ENCODE measurements at regions not wholly inside any gene's neighbourhood (a gene's known extent, or its start where the extent isn't known, plus 50 kb on each side); places are given as distances from the start of the nearest gene placed in this dataset.

DNA sequence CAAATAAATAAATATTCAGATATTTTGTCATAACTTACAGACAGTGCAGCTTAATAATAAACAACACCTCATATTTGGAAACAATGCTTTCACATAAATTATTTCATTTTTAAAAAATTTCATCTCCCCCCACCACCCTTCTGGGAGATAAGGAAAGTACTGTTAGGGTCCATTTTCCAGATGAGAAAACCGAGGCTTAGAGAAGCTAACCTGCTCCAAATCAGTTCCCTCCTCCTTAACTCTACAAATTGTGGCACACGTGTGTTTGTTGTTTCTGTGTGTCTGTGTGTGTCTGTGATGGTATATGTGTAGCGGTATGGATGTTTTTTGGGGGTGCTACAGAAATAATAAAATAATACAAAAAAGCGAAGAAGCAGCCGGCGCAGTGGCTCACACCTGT, 54.2 kb upstream of the NAA20 start:
- no peaks in the 10 kb centered on the region for H3K79me2 ChIP-seq (replicated peaks; ENCODE audit: insufficient read depth)
- H3K4me3 Mint-ChIP-seq = no peak overlapping the region
- ATAC-seq (no peak), DNase-seq (ENCODE audit: low spot score) (no peak)
- H3K27me3 ChIP-seq (ENCODE audit: insufficient read depth) = no peaks in the 10 kb centered on the region
- H3K27me3 Mint-ChIP-seq (ENCODE audit: insufficient read depth, low read depth, poor library complexity) = peaks cover 3% of the 10 kb centered on the region
- H3K36me3 ChIP-seq (ENCODE audit: insufficient read depth) = no peaks in the 10 kb centered on the region
- no peak overlapping the region for H3K27ac ChIP-seq (ENCODE audit: low read depth)
- H3F3A ChIP-seq (replicated peaks; ENCODE audit: low read depth) = no peaks in the 10 kb centered on the region
- no peaks in the 10 kb centered on the region for H4K20me1 ChIP-seq (replicated peaks; ENCODE audit: insufficient read depth)
- H3K27ac Mint-ChIP-seq = no peak overlapping the region
- H3K36me3 Mint-ChIP-seq (ENCODE audit: low read depth) = no peaks in the 10 kb centered on the region
- no peak overlapping the region for H3K4me3 ChIP-seq
- TF ChIP-seq, protein P1, sequence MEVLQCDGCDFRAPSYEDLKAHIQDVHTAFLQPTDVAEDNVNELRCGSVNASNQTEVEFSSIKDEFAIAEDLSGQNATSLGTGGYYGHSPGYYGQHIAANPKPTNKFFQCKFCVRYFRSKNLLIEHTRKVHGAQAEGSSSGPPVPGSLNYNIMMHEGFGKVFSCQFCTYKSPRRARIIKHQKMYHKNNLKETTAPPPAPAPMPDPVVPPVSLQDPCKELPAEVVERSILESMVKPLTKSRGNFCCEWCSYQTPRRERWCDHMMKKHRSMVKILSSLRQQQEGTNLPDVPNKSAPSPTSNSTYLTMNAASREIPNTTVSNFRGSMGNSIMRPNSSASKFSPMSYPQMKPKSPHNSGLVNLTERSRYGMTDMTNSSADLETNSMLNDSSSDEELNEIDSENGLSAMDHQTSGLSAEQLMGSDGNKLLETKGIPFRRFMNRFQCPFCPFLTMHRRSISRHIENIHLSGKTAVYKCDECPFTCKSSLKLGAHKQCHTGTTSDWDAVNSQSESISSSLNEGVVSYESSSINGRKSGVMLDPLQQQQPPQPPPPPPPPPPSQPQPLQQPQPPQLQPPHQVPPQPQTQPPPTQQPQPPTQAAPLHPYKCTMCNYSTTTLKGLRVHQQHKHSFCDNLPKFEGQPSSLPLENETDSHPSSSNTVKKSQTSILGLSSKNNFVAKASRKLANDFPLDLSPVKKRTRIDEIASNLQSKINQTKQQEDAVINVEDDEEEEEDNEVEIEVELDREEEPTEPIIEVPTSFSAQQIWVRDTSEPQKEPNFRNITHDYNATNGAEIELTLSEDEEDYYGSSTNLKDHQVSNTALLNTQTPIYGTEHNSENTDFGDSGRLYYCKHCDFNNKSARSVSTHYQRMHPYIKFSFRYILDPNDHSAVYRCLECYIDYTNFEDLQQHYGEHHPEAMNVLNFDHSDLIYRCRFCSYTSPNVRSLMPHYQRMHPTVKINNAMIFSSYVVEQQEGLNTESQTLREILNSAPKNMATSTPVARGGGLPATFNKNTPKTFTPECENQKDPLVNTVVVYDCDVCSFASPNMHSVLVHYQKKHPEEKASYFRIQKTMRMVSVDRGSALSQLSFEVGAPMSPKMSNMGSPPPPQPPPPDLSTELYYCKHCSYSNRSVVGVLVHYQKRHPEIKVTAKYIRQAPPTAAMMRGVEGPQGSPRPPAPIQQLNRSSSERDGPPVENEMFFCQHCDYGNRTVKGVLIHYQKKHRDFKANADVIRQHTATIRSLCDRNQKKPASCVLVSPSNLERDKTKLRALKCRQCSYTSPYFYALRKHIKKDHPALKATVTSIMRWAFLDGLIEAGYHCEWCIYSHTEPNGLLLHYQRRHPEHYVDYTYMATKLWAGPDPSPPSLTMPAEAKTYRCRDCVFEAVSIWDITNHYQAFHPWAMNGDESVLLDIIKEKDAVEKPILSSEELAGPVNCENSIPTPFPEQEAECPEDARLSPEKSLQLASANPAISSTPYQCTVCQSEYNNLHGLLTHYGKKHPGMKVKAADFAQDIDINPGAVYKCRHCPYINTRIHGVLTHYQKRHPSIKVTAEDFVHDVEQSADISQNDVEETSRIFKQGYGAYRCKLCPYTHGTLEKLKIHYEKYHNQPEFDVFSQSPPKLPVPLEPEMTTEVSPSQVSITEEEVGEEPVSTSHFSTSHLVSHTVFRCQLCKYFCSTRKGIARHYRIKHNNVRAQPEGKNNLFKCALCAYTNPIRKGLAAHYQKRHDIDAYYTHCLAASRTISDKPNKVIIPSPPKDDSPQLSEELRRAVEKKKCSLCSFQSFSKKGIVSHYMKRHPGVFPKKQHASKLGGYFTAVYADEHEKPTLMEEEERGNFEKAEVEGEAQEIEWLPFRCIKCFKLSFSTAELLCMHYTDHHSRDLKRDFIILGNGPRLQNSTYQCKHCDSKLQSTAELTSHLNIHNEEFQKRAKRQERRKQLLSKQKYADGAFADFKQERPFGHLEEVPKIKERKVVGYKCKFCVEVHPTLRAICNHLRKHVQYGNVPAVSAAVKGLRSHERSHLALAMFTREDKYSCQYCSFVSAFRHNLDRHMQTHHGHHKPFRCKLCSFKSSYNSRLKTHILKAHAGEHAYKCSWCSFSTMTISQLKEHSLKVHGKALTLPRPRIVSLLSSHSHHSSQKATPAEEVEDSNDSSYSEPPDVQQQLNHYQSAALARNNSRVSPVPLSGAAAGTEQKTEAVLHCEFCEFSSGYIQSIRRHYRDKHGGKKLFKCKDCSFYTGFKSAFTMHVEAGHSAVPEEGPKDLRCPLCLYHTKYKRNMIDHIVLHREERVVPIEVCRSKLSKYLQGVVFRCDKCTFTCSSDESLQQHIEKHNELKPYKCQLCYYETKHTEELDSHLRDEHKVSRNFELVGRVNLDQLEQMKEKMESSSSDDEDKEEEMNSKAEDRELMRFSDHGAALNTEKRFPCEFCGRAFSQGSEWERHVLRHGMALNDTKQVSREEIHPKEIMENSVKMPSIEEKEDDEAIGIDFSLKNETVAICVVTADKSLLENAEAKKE (CRISPR knock-in tag; IDR thresholded peaks at IDR 0.05) = no peak
- TF ChIP-seq, protein P2, sequence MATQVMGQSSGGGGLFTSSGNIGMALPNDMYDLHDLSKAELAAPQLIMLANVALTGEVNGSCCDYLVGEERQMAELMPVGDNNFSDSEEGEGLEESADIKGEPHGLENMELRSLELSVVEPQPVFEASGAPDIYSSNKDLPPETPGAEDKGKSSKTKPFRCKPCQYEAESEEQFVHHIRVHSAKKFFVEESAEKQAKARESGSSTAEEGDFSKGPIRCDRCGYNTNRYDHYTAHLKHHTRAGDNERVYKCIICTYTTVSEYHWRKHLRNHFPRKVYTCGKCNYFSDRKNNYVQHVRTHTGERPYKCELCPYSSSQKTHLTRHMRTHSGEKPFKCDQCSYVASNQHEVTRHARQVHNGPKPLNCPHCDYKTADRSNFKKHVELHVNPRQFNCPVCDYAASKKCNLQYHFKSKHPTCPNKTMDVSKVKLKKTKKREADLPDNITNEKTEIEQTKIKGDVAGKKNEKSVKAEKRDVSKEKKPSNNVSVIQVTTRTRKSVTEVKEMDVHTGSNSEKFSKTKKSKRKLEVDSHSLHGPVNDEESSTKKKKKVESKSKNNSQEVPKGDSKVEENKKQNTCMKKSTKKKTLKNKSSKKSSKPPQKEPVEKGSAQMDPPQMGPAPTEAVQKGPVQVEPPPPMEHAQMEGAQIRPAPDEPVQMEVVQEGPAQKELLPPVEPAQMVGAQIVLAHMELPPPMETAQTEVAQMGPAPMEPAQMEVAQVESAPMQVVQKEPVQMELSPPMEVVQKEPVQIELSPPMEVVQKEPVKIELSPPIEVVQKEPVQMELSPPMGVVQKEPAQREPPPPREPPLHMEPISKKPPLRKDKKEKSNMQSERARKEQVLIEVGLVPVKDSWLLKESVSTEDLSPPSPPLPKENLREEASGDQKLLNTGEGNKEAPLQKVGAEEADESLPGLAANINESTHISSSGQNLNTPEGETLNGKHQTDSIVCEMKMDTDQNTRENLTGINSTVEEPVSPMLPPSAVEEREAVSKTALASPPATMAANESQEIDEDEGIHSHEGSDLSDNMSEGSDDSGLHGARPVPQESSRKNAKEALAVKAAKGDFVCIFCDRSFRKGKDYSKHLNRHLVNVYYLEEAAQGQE (IDR thresholded peaks at IDR 0.05; ENCODE audit: unreplicated experiment) = no peak
- TF ChIP-seq ZNF331 (CRISPR knock-in tag; IDR thresholded peaks at IDR 0.05; ENCODE audit: low read depth) (no peak), POLR2AphosphoS5 (IDR thresholded peaks at IDR 0.05; ENCODE audit: low read depth) (no peak), EZH2 (IDR thresholded peaks at IDR 0.05; ENCODE audit: low read depth, unreplicated experiment) (no peak), ETS1 (IDR thresholded peaks at IDR 0.05) (no peak), STAT1 (IDR thresholded peaks at IDR 0.05; ENCODE audit: unreplicated experiment) (no peak), EZH2phosphoT487 (IDR thresholded peaks at IDR 0.05; ENCODE audit: unreplicated experiment) (no peak), ZNF114 (CRISPR knock-in tag; IDR thresholded peaks at IDR 0.05) (no peak), NANOG (IDR thresholded peaks at IDR 0.05; ENCODE audit: borderline replicate concordance) (no peak), CREB1 (CRISPR knock-in tag; IDR thresholded peaks at IDR 0.05; ENCODE audit: low read depth) (no peak), JUNB (IDR thresholded peaks at IDR 0.05; ENCODE audit: unreplicated experiment) (no peak)
- TF ChIP-seq, protein P3, sequence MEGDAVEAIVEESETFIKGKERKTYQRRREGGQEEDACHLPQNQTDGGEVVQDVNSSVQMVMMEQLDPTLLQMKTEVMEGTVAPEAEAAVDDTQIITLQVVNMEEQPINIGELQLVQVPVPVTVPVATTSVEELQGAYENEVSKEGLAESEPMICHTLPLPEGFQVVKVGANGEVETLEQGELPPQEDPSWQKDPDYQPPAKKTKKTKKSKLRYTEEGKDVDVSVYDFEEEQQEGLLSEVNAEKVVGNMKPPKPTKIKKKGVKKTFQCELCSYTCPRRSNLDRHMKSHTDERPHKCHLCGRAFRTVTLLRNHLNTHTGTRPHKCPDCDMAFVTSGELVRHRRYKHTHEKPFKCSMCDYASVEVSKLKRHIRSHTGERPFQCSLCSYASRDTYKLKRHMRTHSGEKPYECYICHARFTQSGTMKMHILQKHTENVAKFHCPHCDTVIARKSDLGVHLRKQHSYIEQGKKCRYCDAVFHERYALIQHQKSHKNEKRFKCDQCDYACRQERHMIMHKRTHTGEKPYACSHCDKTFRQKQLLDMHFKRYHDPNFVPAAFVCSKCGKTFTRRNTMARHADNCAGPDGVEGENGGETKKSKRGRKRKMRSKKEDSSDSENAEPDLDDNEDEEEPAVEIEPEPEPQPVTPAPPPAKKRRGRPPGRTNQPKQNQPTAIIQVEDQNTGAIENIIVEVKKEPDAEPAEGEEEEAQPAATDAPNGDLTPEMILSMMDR (conservative IDR thresholded peaks at IDR 0.05; ENCODE audit: low read depth in 2 of 2) = no peak
- H3K9me2 ChIP-seq (ENCODE audit: insufficient read depth) = no peaks in the 10 kb centered on the region
- H2AFZ ChIP-seq = no peak overlapping the region
- no peak overlapping the region for H3K4me2 ChIP-seq
- peaks cover 37% of the 10 kb centered on the region for H3K4me1 ChIP-seq (ENCODE audit: insufficient read depth)
- peaks cover 33% of the 10 kb centered on the region for H3K4me1 Mint-ChIP-seq
- no peaks in the 10 kb centered on the region for H3K9me3 Mint-ChIP-seq

All from GM23338 (cell line).